ENCODE measurements at regions not wholly inside any gene's neighbourhood (a gene's known extent, or its start where the extent isn't known, plus 50 kb on each side); places are given as distances from the start of the nearest gene placed in this dataset.

DNA sequence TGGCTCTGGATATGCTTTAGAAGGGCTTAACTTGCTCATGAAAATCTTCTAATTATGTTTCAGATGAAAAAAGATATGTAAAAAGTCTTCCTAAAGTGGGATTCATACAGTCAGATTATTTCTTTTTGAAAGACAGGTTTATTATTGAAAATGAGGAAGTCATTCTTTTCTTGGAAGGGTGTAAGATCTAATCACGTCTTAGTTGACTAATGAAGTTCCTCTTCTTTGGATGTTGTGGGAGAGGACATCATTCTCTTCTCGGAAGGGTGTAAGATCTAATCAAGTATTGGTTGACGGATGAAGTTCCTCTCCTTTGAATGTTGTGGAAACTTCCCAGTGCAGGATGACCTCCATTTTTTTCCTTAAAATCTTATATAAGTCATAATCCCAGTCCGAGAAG, 74.9 kb downstream of the ALG10 start:
- Histone ChIP-seq H3K27ac (ENCODE audit: low read depth, low read length) (no peak overlapping the region), H3K4me1 (ENCODE audit: insufficient read depth, low read length) (no peaks in the 10 kb centered on the region), H3K9me3 (ENCODE audit: control insufficient read depth in 1 of 2, low read length in 2 of 2) (no peaks in the 10 kb centered on the region), H3K4me3 (ENCODE audit: low read length in 2 of 2) (no peak overlapping the region), H3K27me3 (ENCODE audit: insufficient read depth, low read length) (no peaks in the 10 kb centered on the region), H3K36me3 (ENCODE audit: insufficient read depth, low read length) (no peaks in the 10 kb centered on the region)
- intact Hi-C loops (cut with micrococcal nuclease): no loop called here
- H3K36me3 Mint-ChIP-seq: no peaks in the 10 kb centered on the region
- ChIA-PET POLR2A (ENCODE audit: partially characterized antibody) (no interaction called here), CTCF (ENCODE audit: partially characterized antibody) (no interaction called here)
- H3K4me1 Mint-ChIP-seq: no peaks in the 10 kb centered on the region
- H3K27me3 Mint-ChIP-seq: peaks cover 3 to 11% of the 10 kb centered on the region in 2 donors
- no peaks in the 10 kb centered on the region for H3K9me3 Mint-ChIP-seq
- H3K27ac Mint-ChIP-seq: no peak overlapping the region
- H3K4me3 Mint-ChIP-seq: no peak overlapping the region
- no peak for DNase-seq

- Histone ChIP-seq H3K4me1 (ENCODE audit: insufficient read depth, low read length) (no peaks in the 10 kb centered on the region), H3K4me3 (ENCODE audit: low read length in 2 of 2) (no peak overlapping the region), H3K9me3 (ENCODE audit: control insufficient read depth in 1 of 2, low read length in 2 of 2) (no peaks in the 10 kb centered on the region), H3K27me3 (ENCODE audit: insufficient read depth, low read length) (no peaks in the 10 kb centered on the region), H3K27ac (ENCODE audit: low read depth, low read length) (no peak overlapping the region), H3K36me3 (ENCODE audit: insufficient read depth, low read length) (no peaks in the 10 kb centered on the region)
- Mint-ChIP-seq H3K27me3 (peaks cover 5 to 16% of the 10 kb centered on the region in 2 donors), H3K36me3 (no peaks in the 10 kb centered on the region), H3K27ac (no peak overlapping the region), H3K9me3 (no peaks in the 10 kb centered on the region), H3K4me1 (no peaks in the 10 kb centered on the region), H3K4me3 (no peak overlapping the region)
- CTCF ChIA-PET (ENCODE audit: partially characterized antibody): no interaction called here
- DNase-seq: no peak
- POLR2A ChIA-PET (ENCODE audit: partially characterized antibody): no interaction called here
- intact Hi-C loops (cut with micrococcal nuclease): no loop called here
These were observed 83.2 kb downstream of the ALG10 start for GRCh38 chr12:34105392-34105933.

GRCh38 chr12:34106172-34106571, 83.9 kb downstream of the ALG10 start:
- CTCF ChIA-PET (ENCODE audit: partially characterized antibody): interaction anchor here (1.2 kb wide), 1 partner anchor 17 kb away, joined by 4 read pairs; no protein-coding TSS in a partner anchor
- peaks cover 5 to 20% of the 10 kb centered on the region in 2 donors for H3K27me3 Mint-ChIP-seq
- H3K27ac Mint-ChIP-seq: no peak overlapping the region

GRCh38 chr12:34107016-34107415, 84.7 kb downstream of the ALG10 start:
- Histone ChIP-seq H3K9me3 (ENCODE audit: control insufficient read depth in 1 of 2, low read length in 2 of 2) (no peaks in the 10 kb centered on the region), H3K4me1 (ENCODE audit: insufficient read depth, low read length) (no peaks in the 10 kb centered on the region), H3K4me3 (ENCODE audit: low read length in 2 of 2) (no peak overlapping the region), H3K36me3 (ENCODE audit: insufficient read depth, low read length) (no peaks in the 10 kb centered on the region), H3K27me3 (ENCODE audit: insufficient read depth, low read length) (no peaks in the 10 kb centered on the region), H3K27ac (ENCODE audit: low read depth, low read length) (no peak overlapping the region)
- POLR2A ChIA-PET (ENCODE audit: partially characterized antibody): no interaction called here
- peaks cover 3 to 16% of the 10 kb centered on the region in 2 donors for H3K27me3 Mint-ChIP-seq
- intact Hi-C loops (cut with micrococcal nuclease): no loop called here
- CTCF ChIA-PET (ENCODE audit: partially characterized antibody): interaction anchor here (1.2 kb wide), 1 partner anchor 16 kb away, joined by 4 read pairs; no protein-coding TSS in a partner anchor
- no peak overlapping the region for H3K4me3 Mint-ChIP-seq
- H3K27ac Mint-ChIP-seq: no peak overlapping the region
- no peak for DNase-seq
- H3K9me3 Mint-ChIP-seq: no peaks in the 10 kb centered on the region
- no peaks in the 10 kb centered on the region for H3K36me3 Mint-ChIP-seq
- no peaks in the 10 kb centered on the region for H3K4me1 Mint-ChIP-seq

More at GRCh38 chr12:34106172-34106571, 83.9 kb downstream of the ALG10 start:
- H3K9me3 Mint-ChIP-seq: no peaks in the 10 kb centered on the region
- H3K4me3 Mint-ChIP-seq: no peak overlapping the region
- Histone ChIP-seq H3K9me3 (ENCODE audit: control insufficient read depth in 1 of 2, low read length in 2 of 2) (no peaks in the 10 kb centered on the region), H3K4me3 (ENCODE audit: low read length in 2 of 2) (no peak overlapping the region), H3K36me3 (ENCODE audit: insufficient read depth, low read length) (no peaks in the 10 kb centered on the region), H3K27me3 (ENCODE audit: insufficient read depth, low read length) (no peaks in the 10 kb centered on the region), H3K4me1 (ENCODE audit: insufficient read depth, low read length) (no peaks in the 10 kb centered on the region), H3K27ac (ENCODE audit: low read depth, low read length) (no peak overlapping the region)
- no peaks in the 10 kb centered on the region for H3K4me1 Mint-ChIP-seq
- POLR2A ChIA-PET (ENCODE audit: partially characterized antibody): no interaction called here
- no peak for DNase-seq
- no peaks in the 10 kb centered on the region for H3K36me3 Mint-ChIP-seq
- intact Hi-C loops (cut with micrococcal nuclease): no loop called here

- DNase-seq: no peak
- intact Hi-C loops (cut with micrococcal nuclease): no loop called here
- ChIA-PET POLR2A (ENCODE audit: partially characterized antibody) (no interaction called here), CTCF (ENCODE audit: partially characterized antibody) (no interaction called here)
- Mint-ChIP-seq H3K36me3 (no peaks in the 10 kb centered on the region), H3K27me3 (peaks cover 3 to 16% of the 10 kb centered on the region in 2 donors), H3K27ac (no peak overlapping the region), H3K4me1 (no peaks in the 10 kb centered on the region), H3K4me3 (no peak overlapping the region), H3K9me3 (no peaks in the 10 kb centered on the region)
- Histone ChIP-seq H3K27ac (ENCODE audit: low read depth, low read length) (no peak overlapping the region), H3K4me3 (ENCODE audit: low read length in 2 of 2) (no peak overlapping the region), H3K27me3 (ENCODE audit: insufficient read depth, low read length) (no peaks in the 10 kb centered on the region), H3K36me3 (ENCODE audit: insufficient read depth, low read length) (no peaks in the 10 kb centered on the region), H3K4me1 (ENCODE audit: insufficient read depth, low read length) (no peaks in the 10 kb centered on the region), H3K9me3 (ENCODE audit: control insufficient read depth in 1 of 2, low read length in 2 of 2) (no peaks in the 10 kb centered on the region)
These were observed 85.6 kb downstream of the ALG10 start for GRCh38 chr12:34107781-34108404.

- no peaks in the 10 kb centered on the region for H3K36me3 Mint-ChIP-seq
- Histone ChIP-seq H3K27me3 (ENCODE audit: insufficient read depth, low read length) (no peaks in the 10 kb centered on the region), H3K4me3 (ENCODE audit: low read length in 2 of 2) (no peak overlapping the region), H3K36me3 (ENCODE audit: insufficient read depth, low read length) (no peaks in the 10 kb centered on the region), H3K9me3 (ENCODE audit: control insufficient read depth in 1 of 2, low read length in 2 of 2) (no peaks in the 10 kb centered on the region), H3K27ac (ENCODE audit: low read depth, low read length) (no peak overlapping the region), H3K4me1 (ENCODE audit: insufficient read depth, low read length) (no peaks in the 10 kb centered on the region)
- H3K27me3 Mint-ChIP-seq: peaks cover 3 to 16% of the 10 kb centered on the region in 2 donors
- ChIA-PET POLR2A (ENCODE audit: partially characterized antibody) (no interaction called here), CTCF (ENCODE audit: partially characterized antibody) (no interaction called here)
- DNase-seq: no peak
- no peak overlapping the region for H3K4me3 Mint-ChIP-seq
- no peaks in the 10 kb centered on the region for H3K9me3 Mint-ChIP-seq
- intact Hi-C loops (cut with micrococcal nuclease): no loop called here
- H3K27ac Mint-ChIP-seq: no peak overlapping the region
- no peaks in the 10 kb centered on the region for H3K4me1 Mint-ChIP-seq
These were observed 86.1 kb downstream of the ALG10 start for GRCh38 chr12:34108405-34108803.

- H3K27me3 ChIP-seq (ENCODE audit: insufficient read depth, low read length): no peaks in the 10 kb centered on the region
- POLR2A ChIA-PET (ENCODE audit: partially characterized antibody): no interaction called here
- no peaks in the 10 kb centered on the region for H3K4me1 Mint-ChIP-seq
- H3K27ac ChIP-seq (ENCODE audit: low read depth, low read length): no peak overlapping the region
- no peak overlapping the region for H3K4me3 ChIP-seq (ENCODE audit: low read length in 2 of 2)
- H3K36me3 ChIP-seq (ENCODE audit: insufficient read depth, low read length): no peaks in the 10 kb centered on the region
- H3K36me3 Mint-ChIP-seq: no peaks in the 10 kb centered on the region
- H3K9me3 Mint-ChIP-seq: no peaks in the 10 kb centered on the region
- no peaks in the 10 kb centered on the region for H3K9me3 ChIP-seq (ENCODE audit: control insufficient read depth in 1 of 2, low read length in 2 of 2)
- DNase-seq: no peak
- H3K4me3 Mint-ChIP-seq: no peak overlapping the region
- CTCF ChIA-PET (ENCODE audit: partially characterized antibody): no interaction called here
- intact Hi-C loops (cut with micrococcal nuclease): no loop called here
- no peak overlapping the region for H3K27ac Mint-ChIP-seq
- peaks cover 3 to 16% of the 10 kb centered on the region in 2 donors for H3K27me3 Mint-ChIP-seq
- H3K4me1 ChIP-seq (ENCODE audit: insufficient read depth, low read length): no peaks in the 10 kb centered on the region
These were observed 86.7 kb downstream of the ALG10 start for GRCh38 chr12:34108967-34109366.
